ENCODE measurements at regions not wholly inside any gene's neighbourhood (a gene's known extent, or its start where the extent isn't known, plus 50 kb on each side); places are given as distances from the start of the nearest gene placed in this dataset.
"Not testable (repeated sequence)": the region's sequence is repeated elsewhere in the genome, so short reads cannot be mapped to it uniquely, and the experiment has no call there.

GRCh38 chr6:152811785-152812184 lies 61.2 kb downstream of the VIP start:
- TF ChIP-seq CTCF (IDR thresholded peaks at IDR 0.05; ENCODE audit: low read depth, low read length, missing control alignments): no peak
- DNase-seq (ENCODE audit: low read depth): no peak
- in situ Hi-C loops (cut with HindIII; ENCODE audit: low sequenced_read_pairs): no loop called here
- H3K4me3 ChIP-seq (ENCODE audit: low read depth, low read length): no peak overlapping the region

- DNase-seq (ENCODE audit: low read depth): no peak
- TF ChIP-seq CTCF (IDR thresholded peaks at IDR 0.05; ENCODE audit: low read depth, low read length, missing control alignments): no peak
- H3K4me3 ChIP-seq (ENCODE audit: low read depth, low read length): no peak overlapping the region
- in situ Hi-C loops (cut with HindIII; ENCODE audit: low sequenced_read_pairs): no loop called here
Observed at GRCh38 chr6:152815230-152815872, 64.8 kb downstream of the VIP start.

- in situ Hi-C loops (cut with HindIII; ENCODE audit: low sequenced_read_pairs): no loop called here
Observed at GRCh38 chr6:152816055-152816454, 65.5 kb downstream of the VIP start.

DNA sequence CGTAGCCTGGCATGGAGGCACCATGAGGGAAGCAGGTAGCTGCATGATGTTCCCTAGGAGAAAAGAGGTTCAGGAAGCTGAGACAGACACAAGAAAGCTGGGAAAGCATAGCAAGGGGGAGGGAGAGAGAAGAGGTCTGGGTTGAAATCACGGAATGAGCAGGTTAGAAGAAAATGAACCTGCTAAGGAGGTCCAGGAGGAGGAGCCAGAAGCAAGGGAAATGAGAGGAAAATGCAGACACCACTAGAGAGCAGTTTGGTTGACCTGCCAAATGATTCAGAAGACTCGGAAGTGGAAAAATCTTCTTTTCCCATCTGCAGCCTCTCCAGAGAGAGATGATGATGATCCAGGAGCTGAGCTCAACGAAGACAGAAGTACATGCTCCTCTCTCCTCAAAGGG lies 70.9 kb downstream of the VIP start:
- in situ Hi-C loops (cut with HindIII; ENCODE audit: low sequenced_read_pairs): no loop called here
- no peak for DNase-seq (ENCODE audit: low read depth)
- H3K4me3 ChIP-seq (ENCODE audit: low read depth, low read length): no peak overlapping the region
- no peak for TF ChIP-seq CTCF (IDR thresholded peaks at IDR 0.05; ENCODE audit: low read depth, low read length, missing control alignments)

More at GRCh38 chr6:152816055-152816454, 65.5 kb downstream of the VIP start:
- H3K4me3 ChIP-seq (ENCODE audit: low read depth, low read length): no peak overlapping the region
- TF ChIP-seq CTCF (IDR thresholded peaks at IDR 0.05; ENCODE audit: low read depth, low read length, missing control alignments): no peak
- no peak for DNase-seq (ENCODE audit: low read depth)

GRCh38 chr6:152824666-152825065 lies 74.1 kb downstream of the VIP start:
- DNase-seq (ENCODE audit: low read depth): no peak
- TF ChIP-seq CTCF (IDR thresholded peaks at IDR 0.05; ENCODE audit: low read depth, low read length, missing control alignments): no peak
- H3K4me3 ChIP-seq (ENCODE audit: low read depth, low read length): no peak overlapping the region
- in situ Hi-C loops (cut with HindIII; ENCODE audit: low sequenced_read_pairs): no loop called here

GRCh38 chr6:152828431-152828830 lies 77.8 kb downstream of the VIP start:
- no peak for TF ChIP-seq CTCF (IDR thresholded peaks at IDR 0.05; ENCODE audit: low read depth, low read length, missing control alignments)
- in situ Hi-C loops (cut with HindIII; ENCODE audit: low sequenced_read_pairs): no loop called here
- no peak for DNase-seq (ENCODE audit: low read depth)
- H3K4me3 ChIP-seq (ENCODE audit: low read depth, low read length): no peak overlapping the region

GRCh38 chr6:152834366-152834765 lies 83.8 kb downstream of the VIP start:
- in situ Hi-C loops (cut with HindIII; ENCODE audit: low sequenced_read_pairs); DNase-seq (ENCODE audit: low read depth); H3K4me3 ChIP-seq (ENCODE audit: low read depth, low read length): not testable (repeated sequence)
